HEK293 (cell line): ENCODE measurements at regions not wholly inside any gene's neighbourhood (a gene's known extent, or its start where the extent isn't known, plus 50 kb on each side); places are given as distances from the start of the nearest gene placed in this dataset.

Experiments used
- BCL11A ChIP-seq: fragments of 450-650 bp; formaldehyde crosslinking; IDR thresholded peaks from 2 replicates; pipeline ENCODE4 v1.5.1; 2016; ENCODE audit warnings: low read depth, missing biosample characterization, missing genetic modification characterization
- KLF16 ChIP-seq: fragments of 450-650 bp; formaldehyde crosslinking; IDR thresholded peaks from 2 replicates; pipeline ENCODE4 v1.5.1; 2017; ENCODE audit warnings: missing biosample characterization, missing genetic modification characterization
- KLF8 ChIP-seq: fragments of 450-650 bp; formaldehyde crosslinking; IDR thresholded peaks from 2 replicates; pipeline ENCODE4 v1.5.1; 2016; ENCODE audit warnings: missing biosample characterization, missing genetic modification characterization
- SALL2 ChIP-seq: fragments of 450-650 bp; formaldehyde crosslinking; IDR thresholded peaks from 2 replicates; pipeline ENCODE4 v1.5.0; 2017; ENCODE audit warnings: missing biosample characterization, mild to moderate bottlenecking, missing genetic modification characterization, borderline replicate concordance
- SP2 ChIP-seq: fragments of 450-650 bp; formaldehyde crosslinking; IDR thresholded peaks from 2 replicates; pipeline ENCODE4 v1.5.1; 2016; ENCODE audit warnings: missing biosample characterization, missing genetic modification characterization
- YY1 ChIP-seq: fragments of 450-650 bp; formaldehyde crosslinking; IDR thresholded peaks from 2 replicates; pipeline ENCODE4 v1.5.1; 2018; ENCODE audit warnings: missing biosample characterization, missing genetic modification characterization
- ZNF157 ChIP-seq: fragments of 450-650 bp; formaldehyde crosslinking; IDR thresholded peaks from 2 replicates; pipeline ENCODE4 v1.5.1; 2016; ENCODE audit warnings: missing biosample characterization, missing genetic modification characterization
- ZNF274 ChIP-seq, 2 experiments: fragments of 200-500 bp in 1 of 2; fragments of 450-650 bp in 1 of 2; sonication (Bioruptor generic) in 1 of 2; formaldehyde crosslinking in 1 of 2; IDR thresholded peaks; 2 replicates each; pipeline versions ENCODE4 v1.5.1 to v1.6.1; 2014 to 2016; ENCODE audit warnings: borderline replicate concordance in 1 of 2, inconsistent platforms in 1 of 2, low read length in 1 of 2, missing biosample characterization in 1 of 2, missing genetic modification characterization in 1 of 2
- ZNF791 ChIP-seq: fragments of 450-650 bp; formaldehyde crosslinking; IDR thresholded peaks from 2 replicates; pipeline ENCODE4 v1.5.1; 2016; ENCODE audit warnings: missing biosample characterization, missing genetic modification characterization
- TF ChIP-seq, protein P1 (sequence below): fragments of 450-650 bp; formaldehyde crosslinking; IDR thresholded peaks from 2 replicates; pipeline ENCODE4 v1.5.1; 2016; ENCODE audit warnings: missing biosample characterization, missing genetic modification characterization
- TF ChIP-seq, protein P2 (sequence below): fragments of 450-650 bp; formaldehyde crosslinking; IDR thresholded peaks from 2 replicates; pipeline ENCODE4 v1.5.1; 2016; ENCODE audit warnings: missing biosample characterization, missing genetic modification characterization
- TF ChIP-seq, protein P3 (sequence below): fragments of 450-650 bp; formaldehyde crosslinking; IDR thresholded peaks from 2 replicates; pipeline ENCODE4 v1.5.1; 2016; ENCODE audit warnings: missing biosample characterization, missing genetic modification characterization
- TF ChIP-seq, protein P4 (sequence below): IDR thresholded peaks from 2 replicates; pipeline ENCODE4 v1.6.1; 2011; ENCODE audit warnings: mild to moderate bottlenecking, low read depth, low read length, borderline replicate concordance

DNA sequence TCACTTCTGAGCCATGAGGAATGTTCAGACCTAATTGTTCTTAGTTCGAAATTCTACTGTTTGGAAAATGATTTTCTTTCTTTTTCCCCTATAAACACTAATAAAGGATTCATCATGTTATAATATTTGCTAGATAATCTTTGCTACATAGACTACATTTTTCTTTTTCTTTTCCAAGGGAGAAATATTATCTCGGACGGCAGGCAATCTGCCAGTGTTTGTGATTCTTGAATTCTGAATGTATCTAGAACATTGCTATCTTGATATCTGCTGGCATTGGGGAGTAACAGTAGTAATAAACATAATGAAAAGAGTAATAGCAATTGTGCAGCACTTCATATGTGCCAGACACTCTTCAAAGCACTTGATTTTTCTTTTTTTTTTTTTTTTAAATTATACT is 107.7 kb upstream of the ZNF32 start:
- no peak for TF ChIP-seq SALL2 (tag by site-specific recombination)
- no peak for TF ChIP-seq KLF8 (tag by site-specific recombination)
- TF ChIP-seq ZNF157 (tag by site-specific recombination), result no peak
- TF ChIP-seq SP2 (tag by site-specific recombination), result no peak
- TF ChIP-seq YY1 (tag by site-specific recombination), result no peak
- TF ChIP-seq ZNF791 (tag by site-specific recombination), result no peak
- TF ChIP-seq, protein P1, sequence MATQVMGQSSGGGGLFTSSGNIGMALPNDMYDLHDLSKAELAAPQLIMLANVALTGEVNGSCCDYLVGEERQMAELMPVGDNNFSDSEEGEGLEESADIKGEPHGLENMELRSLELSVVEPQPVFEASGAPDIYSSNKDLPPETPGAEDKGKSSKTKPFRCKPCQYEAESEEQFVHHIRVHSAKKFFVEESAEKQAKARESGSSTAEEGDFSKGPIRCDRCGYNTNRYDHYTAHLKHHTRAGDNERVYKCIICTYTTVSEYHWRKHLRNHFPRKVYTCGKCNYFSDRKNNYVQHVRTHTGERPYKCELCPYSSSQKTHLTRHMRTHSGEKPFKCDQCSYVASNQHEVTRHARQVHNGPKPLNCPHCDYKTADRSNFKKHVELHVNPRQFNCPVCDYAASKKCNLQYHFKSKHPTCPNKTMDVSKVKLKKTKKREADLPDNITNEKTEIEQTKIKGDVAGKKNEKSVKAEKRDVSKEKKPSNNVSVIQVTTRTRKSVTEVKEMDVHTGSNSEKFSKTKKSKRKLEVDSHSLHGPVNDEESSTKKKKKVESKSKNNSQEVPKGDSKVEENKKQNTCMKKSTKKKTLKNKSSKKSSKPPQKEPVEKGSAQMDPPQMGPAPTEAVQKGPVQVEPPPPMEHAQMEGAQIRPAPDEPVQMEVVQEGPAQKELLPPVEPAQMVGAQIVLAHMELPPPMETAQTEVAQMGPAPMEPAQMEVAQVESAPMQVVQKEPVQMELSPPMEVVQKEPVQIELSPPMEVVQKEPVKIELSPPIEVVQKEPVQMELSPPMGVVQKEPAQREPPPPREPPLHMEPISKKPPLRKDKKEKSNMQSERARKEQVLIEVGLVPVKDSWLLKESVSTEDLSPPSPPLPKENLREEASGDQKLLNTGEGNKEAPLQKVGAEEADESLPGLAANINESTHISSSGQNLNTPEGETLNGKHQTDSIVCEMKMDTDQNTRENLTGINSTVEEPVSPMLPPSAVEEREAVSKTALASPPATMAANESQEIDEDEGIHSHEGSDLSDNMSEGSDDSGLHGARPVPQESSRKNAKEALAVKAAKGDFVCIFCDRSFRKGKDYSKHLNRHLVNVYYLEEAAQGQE (tag by site-specific recombination), result no peak
- TF ChIP-seq, protein P2, sequence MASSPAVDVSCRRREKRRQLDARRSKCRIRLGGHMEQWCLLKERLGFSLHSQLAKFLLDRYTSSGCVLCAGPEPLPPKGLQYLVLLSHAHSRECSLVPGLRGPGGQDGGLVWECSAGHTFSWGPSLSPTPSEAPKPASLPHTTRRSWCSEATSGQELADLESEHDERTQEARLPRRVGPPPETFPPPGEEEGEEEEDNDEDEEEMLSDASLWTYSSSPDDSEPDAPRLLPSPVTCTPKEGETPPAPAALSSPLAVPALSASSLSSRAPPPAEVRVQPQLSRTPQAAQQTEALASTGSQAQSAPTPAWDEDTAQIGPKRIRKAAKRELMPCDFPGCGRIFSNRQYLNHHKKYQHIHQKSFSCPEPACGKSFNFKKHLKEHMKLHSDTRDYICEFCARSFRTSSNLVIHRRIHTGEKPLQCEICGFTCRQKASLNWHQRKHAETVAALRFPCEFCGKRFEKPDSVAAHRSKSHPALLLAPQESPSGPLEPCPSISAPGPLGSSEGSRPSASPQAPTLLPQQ (tag by site-specific recombination), result no peak
- TF ChIP-seq, protein P3, sequence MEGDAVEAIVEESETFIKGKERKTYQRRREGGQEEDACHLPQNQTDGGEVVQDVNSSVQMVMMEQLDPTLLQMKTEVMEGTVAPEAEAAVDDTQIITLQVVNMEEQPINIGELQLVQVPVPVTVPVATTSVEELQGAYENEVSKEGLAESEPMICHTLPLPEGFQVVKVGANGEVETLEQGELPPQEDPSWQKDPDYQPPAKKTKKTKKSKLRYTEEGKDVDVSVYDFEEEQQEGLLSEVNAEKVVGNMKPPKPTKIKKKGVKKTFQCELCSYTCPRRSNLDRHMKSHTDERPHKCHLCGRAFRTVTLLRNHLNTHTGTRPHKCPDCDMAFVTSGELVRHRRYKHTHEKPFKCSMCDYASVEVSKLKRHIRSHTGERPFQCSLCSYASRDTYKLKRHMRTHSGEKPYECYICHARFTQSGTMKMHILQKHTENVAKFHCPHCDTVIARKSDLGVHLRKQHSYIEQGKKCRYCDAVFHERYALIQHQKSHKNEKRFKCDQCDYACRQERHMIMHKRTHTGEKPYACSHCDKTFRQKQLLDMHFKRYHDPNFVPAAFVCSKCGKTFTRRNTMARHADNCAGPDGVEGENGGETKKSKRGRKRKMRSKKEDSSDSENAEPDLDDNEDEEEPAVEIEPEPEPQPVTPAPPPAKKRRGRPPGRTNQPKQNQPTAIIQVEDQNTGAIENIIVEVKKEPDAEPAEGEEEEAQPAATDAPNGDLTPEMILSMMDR (tag by site-specific recombination), result no peak
- TF ChIP-seq ZNF274 (IDR thresholded peaks at IDR 0.05; ENCODE audit: low read length), result no peak
- no peak for TF ChIP-seq ZNF274 (tag by site-specific recombination; IDR thresholded peaks at IDR 0.05; ENCODE audit: borderline replicate concordance)
- no peak for TF ChIP-seq BCL11A (tag by site-specific recombination)
- no peak for TF ChIP-seq KLF16
- TF ChIP-seq, protein P4, sequence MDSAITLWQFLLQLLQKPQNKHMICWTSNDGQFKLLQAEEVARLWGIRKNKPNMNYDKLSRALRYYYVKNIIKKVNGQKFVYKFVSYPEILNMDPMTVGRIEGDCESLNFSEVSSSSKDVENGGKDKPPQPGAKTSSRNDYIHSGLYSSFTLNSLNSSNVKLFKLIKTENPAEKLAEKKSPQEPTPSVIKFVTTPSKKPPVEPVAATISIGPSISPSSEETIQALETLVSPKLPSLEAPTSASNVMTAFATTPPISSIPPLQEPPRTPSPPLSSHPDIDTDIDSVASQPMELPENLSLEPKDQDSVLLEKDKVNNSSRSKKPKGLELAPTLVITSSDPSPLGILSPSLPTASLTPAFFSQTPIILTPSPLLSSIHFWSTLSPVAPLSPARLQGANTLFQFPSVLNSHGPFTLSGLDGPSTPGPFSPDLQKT, result no peak
